ENCODE measurements at regions not wholly inside any gene's neighbourhood (a gene's known extent, or its start where the extent isn't known, plus 50 kb on each side); places are given as distances from the start of the nearest gene placed in this dataset.

DNA sequence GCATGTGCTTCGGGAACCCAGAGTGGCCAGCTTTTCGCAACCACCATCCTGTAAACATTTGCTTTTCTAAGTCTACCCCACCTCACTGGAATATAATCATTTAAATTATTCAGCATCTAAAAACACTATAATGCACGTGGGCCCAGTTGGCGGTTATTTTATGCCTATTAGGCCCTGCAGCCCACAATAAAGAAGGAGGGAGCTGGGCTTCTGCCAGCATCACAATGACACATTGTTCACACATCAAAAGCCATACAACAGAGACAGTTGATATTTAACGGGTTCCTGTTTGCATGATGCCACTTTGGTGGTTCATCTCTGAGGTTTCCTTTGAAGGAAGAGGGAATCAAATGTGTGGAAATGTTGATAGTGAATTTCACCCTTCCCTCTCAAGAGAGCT is 916.0 kb upstream of the CELF4 start:
- FAIRE-seq, result no peak

DNA sequence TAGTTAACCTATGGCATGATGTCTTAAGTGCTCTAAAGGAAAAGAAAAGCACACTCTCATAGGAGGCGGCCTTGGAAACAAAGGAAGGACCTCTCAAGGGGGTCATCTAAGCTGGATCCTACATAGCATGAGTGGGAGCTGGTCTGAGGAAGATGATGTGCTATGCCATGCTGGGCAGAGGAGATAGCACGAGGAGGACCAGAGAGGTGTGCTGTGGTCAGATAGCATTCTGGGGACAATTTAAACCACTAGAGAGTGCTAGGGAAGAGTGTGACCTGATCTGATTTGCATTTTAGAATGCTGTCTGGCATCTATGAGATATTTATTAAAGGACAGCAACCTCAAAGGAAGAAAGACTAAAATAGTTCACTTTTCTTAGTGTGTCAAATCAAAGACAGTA is 910.1 kb upstream of the CELF4 start:
- FAIRE-seq, result no peak

DNA sequence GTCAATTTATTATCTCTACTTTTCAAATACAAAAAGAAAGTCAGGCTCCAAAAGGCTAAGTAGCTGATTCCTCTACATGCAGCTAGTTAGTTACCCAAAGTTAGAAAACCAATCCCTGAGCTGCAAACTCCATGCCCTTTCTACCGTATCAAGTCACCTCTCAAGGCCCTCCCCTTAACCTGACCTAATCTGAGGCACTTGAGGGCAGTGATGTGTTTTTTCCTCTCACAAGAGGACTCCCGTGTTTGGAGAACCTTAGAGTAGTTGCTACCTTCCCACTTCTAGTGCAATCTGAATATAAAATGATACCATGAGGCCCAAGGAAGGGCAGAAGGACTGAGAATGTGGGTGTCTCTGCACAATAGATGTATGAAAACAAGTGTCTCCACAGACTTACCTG is 907.9 kb upstream of the CELF4 start:
- no peak for FAIRE-seq

DNA sequence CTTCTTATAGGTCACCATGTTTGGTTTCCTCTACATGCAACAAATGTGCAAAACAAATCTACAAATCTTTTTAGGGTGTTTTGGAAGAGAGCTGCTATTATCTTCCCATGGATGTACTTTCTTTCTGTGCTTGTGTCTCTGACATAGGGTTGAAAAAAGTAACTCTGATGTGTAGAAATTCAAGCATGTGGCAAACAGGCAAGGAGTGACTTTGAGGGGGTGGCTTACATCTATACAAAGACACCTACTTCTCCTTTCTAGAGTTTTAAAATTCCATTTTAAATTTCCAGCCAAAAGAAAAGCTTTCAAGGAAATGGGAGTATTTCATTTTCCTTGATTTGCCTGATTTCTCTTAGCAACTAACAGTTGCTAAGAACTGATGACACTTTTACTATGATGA is 904.8 kb upstream of the CELF4 start:
- FAIRE-seq, result no peak

DNA sequence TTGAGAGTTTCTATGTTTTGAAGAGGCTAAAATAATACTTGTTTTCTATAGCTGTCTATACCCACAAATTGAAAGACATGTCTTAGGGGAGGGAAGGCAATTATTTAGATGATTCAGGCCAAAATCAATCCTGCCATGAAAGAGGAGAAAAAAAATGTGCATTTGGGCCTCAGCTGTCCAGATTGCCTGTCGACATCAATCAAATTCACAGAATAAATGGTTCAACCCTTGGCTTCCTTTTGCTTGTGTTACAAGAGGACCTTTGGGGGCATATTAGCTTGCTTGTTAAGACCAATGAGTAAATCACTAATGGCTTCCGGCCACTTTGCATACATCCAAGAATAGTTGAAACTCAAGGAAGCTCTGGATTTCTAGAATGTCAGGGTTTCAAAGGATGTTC is 900.8 kb upstream of the CELF4 start:
- no peak for FAIRE-seq

DNA sequence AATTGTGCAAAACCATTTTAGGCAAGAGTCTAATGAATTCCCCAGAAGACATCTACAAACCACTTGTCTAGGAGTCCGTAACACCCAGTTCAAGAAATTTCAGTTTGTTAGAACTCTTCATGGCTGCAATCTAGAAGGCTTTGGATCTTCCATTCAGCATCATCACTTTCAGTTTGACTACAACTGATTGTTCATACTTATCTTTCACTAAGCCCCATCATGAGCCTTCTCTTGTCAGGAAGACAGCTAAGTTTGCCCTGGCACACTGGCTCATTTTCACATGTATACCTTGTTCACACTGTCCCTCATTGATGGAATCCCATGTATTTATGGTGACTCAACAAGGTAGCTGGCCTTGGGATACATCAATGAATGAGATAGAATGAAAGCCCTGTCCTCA is 898.4 kb upstream of the CELF4 start:
- no peak for FAIRE-seq

DNA sequence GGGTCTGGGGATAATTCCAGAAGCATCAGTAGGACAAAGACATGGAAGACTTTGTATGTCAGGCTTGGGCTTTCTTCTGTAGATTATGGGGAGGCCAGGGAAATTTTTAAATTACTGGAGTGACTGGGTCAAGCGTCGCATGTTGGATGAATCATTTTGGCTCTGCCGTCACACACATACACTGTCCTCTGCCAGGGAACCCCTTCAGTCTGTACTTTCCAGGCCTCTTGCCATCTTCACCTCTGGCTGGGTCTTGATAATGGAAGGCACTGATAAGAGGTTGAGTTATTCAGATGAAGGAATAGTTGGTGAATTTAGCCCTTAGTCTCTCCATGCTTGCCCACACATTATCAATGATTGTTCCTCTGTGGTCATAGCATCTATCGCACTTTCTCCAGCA is 895.1 kb upstream of the CELF4 start:
- FAIRE-seq, result no peak

DNA sequence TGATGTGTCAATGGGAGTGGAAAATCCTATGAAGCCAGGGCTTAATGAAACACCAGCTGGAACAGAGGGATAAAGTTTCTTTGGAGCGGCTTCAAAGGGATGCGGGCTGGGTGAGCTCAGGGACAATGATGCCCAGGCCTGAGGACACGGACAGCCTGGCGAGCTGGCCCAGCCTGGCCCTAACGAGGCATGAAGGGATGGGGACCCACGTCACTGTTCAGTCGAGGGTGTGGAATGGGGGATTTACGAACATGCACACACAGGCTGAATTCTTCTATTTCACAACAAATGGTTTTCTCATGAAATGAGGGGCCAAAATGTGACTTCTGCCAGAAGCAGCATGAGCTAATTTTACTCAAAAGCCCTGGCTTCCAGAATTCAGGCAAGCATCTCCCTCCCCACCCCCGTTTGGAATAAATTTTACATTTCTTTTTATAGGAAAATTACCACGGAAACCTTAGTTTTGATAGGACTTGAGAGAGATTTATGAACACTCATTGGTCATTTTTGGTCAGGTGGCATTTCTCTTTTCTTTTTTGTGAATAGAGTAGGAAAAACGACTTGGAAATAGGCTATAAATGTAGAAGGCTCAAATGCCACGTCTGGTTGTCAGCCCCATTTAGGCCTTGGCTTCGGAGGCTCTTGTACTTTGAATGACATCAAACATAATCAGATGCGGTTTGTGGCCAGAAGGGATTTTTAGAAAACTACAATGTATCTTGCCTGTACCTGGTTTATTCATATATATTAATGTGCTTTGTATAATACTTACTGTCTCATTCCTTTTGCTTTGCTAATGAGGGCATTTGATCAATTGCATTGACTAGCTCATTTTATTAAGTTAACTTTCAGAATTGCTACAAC is 893.8 kb upstream of the CELF4 start:
- FAIRE-seq, result no peak

DNA sequence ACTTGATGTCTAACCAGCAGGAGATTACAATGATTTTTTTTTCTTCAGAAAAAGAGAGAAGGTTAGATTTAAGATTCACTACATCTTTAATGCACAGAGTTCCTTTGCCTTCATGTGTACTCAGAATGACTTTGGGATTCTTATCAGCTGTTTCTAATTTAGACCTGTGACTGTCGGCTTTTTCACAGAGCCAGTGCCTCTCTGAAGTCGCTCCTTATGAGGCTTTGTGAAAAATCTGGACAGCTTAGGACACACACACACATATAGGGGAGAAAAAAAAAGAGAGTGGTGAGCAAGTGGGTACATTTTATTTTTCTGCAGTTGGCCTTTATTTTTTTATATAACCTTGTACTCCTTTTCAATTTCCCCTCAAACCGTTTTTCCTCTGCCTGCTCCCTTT is 893.1 kb upstream of the CELF4 start:
- FAIRE-seq, result no peak

DNA sequence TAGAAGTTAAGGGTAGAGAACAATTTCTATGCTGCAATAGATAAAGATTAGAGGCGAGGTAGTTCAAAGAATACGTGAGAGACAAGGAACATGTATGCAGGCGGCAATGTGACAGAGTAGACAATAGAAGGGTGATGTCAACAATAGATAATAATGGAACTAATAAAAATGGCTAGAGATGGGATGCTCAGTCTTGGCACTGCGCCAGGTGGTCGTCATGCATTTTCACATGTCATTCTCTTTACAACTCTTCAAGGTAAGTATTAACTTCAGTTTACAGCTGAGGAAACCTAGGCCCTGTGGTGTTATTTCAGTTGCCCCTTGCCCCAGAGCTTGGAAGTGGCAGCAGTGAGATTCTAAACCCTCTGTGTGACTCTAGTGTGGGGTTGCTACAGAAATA is 890.7 kb upstream of the CELF4 start:
- no peak for FAIRE-seq

DNA sequence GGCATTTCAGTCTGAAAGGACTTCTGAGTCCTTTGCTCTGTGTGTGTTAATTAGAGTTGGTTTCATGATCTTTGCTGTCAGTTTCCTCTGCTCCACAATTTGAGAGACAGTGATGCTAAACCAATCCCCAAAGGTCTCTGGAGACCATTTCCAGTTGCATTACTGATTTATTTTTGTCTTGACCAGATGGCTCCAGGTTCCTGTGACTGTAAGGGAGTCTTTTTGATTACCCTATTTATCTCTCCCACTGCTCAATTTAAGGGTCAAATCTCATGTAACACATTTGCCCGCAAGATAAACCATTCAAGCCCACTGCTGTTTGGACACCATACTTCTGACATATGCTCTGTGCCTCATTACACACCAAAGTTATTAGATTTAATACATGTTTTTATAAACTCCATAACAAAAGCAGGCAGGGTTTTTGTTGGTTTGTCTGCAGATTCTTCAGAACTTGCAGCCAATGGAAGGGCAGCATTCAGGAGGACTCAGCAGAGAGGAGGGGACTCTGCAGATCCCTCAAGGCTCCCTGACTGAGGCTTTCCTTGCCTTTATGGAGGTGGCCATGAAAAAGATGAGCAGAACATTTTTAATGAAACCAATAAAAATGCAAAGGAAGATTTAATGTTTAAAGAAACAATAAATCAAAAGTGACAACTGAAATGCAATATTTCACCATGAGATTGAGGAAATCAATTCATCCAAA is 889.3 kb upstream of the CELF4 start:
- FAIRE-seq, result no peak

DNA sequence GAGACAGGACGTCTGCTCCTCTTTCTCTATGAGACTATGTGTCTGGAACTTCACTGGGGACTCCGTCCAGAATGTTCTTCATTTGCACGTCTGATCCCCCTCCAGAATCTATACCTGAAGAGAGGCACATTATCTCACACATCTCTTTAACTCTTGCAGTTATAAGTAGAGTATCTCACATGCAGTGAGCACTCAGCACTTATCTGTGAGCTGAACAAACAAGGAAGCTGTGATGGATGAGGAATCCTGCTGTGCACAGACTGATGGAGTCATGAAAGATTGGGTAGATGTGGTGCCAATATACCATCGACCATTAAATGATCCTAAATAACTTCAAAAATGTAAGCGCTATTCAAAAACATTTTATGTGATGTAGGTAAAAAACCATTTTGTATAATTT is 888.3 kb upstream of the CELF4 start:
- no peak for FAIRE-seq

DNA sequence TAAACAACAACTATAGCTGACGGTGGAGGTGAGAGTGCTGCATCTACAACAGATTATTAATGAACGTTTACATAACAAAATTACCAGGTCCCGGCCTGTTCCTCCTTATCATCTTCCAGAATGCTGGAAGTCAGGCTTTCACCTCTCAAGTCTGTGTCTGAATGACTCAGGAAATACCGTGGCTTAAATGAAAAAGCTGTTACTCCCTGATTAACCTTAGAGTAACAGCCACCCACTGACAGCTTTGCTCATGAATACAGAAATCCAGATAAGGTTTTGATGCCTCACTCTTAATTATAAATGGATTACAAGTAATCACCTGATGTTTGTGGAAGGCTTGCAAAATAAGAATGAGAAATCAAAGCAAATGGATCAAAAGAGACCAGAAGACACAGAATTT is 885.3 kb upstream of the CELF4 start:
- FAIRE-seq, result no peak

DNA sequence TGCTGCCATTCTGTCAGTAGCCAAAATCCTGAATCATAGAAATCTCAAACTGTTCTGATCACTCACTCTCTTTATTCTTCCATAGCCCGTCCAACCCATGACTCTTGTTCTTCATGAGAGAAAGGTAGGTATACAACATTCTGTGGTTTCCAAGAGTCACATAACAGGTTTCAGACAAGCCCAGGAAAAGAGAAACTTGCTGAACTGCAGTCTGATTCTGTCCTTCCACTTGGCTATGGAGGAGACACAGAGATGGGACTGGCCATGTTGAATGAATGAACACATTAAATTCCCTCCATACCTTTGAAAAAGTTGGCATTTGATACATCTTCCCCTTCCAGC is 880.2 kb upstream of the CELF4 start:
- no peak for FAIRE-seq

DNA sequence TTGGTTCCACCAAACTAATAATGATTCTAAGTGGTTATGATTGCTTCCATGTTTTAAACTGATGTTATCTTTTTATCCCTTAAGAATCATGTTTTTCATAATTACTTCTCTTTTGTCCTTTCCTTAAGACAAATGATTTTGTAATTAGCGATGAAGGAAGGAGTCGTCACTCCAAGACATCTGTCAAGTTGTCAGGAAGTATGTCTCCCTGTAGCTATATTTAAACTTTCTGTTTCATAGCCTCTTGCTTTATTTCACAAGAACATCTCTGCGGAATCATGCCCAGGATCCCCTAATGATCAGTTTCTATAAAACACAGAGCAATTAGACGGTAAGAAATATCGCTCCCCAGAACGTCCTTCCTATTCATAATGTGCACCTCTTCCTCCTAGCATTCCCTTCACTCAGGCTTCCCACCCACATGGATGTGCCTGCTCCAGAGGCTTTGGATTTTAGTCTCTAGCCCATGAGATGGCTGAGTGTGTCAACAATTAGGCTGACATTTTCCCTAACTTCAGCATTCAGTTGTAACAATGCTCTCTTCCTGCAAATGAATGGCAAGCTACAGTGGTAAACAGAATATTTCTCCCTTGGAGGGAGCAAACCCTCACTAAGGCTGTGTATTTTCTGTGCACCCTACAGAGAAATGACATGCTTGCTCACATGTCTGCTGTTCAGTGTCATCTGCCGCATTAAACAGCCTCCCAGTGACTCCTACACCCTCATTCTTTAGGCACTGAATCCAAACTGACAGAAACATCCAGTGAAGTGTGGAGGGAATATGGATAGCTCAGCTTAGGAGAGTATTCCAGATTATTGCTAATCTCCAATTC is 879.6 kb upstream of the CELF4 start:
- no peak for FAIRE-seq

DNA sequence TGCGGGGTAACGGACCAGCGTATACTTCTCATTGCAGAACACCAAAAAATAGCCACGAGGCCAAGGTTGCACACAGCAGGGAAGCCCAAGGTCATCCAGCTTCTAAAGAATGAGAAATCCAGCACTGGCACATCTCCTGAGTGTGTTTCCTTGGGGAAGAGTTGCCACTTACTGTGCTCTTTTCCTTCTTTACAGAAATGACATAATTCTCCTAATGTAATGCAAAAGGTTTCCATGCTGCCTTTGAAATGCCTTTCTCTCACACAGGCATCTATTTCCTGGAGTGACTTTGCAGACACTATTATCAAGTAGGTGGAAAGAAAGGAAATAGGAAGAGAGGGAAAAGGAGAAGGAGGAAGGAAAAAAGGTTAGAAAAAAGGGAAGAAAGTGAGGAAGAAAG is 862.1 kb upstream of the CELF4 start:
- no peak for FAIRE-seq

DNA sequence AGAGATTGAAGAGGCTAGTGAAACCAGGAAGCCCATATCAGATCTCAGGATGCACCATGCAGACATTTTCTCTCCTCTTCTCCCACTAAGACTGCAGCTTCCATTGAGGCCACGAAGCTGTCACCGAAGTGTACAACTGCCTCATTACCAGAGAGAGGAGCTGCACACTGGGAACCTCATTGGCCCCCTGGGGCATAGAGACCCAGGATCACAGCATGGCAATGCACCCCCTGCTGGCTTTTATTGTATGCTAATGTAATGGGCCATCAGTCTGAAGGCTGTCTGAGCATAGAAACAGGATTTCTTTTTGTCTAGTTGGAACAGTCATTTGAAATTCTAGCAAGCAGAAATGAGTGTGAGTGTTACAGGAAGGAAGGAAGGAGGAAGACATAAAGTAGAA is 861.6 kb upstream of the CELF4 start:
- FAIRE-seq, result no peak

DNA sequence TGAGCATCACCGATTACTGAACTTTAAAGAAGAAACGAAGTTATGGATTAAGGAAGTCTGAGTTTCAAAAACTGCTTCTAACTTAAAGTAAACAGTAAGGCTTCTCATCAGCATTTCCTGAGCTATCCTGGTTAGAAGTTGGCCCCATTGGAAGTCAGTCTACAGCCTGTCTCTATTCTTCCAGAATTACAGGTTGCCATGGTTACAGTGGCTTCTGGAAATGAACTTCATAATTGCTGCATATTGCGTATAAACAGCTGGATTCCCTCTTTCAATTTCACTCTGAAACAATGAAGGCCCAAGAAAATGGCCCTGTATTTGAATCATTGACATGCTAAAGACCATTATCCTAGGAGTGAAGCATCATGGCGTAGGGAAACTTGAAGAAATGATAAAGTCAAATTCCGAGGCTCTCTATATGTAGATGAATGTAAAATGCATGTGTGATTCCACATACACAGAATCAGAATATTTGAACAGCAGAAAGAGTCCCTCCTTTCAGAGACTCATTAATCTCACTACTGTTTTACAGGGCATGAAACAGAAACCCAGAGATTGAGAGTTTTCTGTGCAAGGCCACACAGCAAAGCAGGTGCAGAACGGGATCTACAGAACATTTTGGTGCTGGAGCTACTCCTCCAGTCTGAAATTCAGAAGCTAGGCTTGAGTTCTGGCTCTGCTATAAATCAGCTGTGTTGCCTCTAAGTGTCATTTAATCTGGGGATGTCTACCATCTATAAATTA is 856.4 kb upstream of the CELF4 start:
- FAIRE-seq, result no peak

DNA sequence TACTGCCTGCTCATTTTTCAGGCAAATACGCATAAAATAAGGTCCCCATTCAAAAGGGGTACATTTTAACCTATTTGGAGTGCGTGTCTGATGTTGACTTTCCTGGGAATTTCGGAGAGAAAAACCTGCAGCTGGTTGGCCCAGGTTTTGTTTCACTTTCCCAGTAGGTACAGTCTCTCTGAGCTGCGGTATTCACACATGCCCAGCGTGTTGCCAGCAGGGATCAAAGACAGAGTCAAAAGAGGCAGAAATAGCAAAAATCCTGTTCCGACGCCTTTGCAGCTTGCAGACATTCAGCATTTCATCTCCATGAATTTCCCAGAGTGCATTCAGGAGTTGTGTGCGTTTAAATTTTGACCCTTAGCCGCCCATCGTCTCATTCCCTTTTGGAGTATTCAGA is 855.4 kb upstream of the CELF4 start:
- no peak for FAIRE-seq

DNA sequence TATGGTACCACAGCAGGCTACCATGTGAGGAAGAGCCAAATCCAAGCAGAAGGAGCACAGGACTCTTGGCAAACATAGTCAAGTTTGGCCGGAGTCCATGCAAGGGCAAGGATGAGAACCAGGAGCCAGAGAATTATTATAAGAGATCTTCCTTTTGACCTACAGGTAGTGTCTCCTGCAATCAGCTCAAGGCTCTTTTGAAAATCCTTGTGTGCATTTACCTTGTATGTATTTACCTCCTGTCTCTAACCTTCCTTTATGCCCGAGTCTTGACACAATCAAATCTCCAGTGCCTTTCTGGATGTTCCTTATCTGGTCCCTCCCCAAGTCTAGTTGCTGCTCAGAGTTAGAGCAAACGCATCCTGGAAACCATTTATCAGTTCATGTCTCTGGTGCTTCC is 855.0 kb upstream of the CELF4 start:
- FAIRE-seq, result no peak

DNA sequence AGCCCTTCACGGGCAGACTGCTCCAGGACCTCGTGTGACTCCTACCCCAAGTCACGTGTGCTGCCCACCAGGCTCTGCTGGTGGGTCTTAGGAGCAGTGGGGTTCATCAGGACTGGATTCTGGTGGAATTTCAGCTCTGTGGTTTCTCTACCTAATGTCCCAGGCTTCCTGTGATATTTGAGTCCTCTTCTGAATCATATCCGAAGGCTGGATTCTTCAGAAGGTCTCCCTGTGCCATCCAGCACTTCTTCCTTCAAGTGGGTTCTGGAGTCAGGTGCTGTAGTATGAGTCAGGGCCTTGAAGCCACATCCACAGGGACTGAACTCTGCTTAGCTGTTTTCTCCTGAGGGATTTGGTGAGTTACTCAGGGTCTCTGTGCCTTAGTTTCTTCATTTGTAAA is 850.2 kb upstream of the CELF4 start:
- no peak for FAIRE-seq

DNA sequence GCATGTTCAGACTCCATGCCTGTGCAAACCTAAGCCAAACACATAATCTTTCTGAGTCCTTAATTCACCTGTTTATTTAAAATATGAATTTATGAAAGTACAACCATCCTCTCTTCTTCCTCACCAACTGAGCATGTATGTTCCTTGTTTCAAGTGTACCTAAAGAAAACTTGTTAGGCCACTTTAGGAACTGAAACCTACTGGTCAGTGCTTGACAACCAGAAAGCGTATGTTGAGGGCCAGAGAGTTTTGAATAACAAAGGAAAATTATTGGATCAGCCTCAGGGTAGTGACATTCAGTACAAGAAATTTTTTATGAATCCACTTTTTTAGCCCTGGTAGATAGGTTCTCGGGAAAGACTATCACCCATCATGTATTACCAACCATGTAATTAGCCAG is 847.6 kb upstream of the CELF4 start:
- no peak for FAIRE-seq

DNA sequence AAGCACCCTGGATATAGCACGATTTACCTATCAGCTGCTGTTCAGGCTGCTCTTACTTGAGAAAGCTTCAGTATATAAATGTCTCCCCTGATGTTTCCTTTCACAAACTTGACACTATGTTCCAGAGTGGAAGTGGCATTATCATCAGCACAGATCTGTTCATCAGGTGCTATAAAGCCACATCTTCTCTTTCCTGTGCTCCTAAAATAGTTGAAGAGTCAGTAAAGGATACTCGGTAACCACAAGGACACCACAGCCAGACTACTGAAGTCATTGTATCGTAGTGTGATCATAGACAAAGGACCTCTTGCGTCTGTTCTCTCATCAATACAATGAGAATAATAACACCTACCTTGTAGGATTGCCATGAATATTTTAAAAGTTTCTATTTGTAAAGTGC is 841.0 kb upstream of the CELF4 start:
- FAIRE-seq, result no peak

Measured in TTC549 (cell line).